Suprapubic skin (tissue), 3 donors: ENCODE measurements at regions not wholly inside any gene's neighbourhood (a gene's known extent, or its start where the extent isn't known, plus 50 kb on each side); places are given as distances from the start of the nearest gene placed in this dataset.

Source experiments
- CTCF ChIP-seq, 2 donors: fragments of 200-600 bp in 1 of 2; fragments of 450-650 bp in 1 of 2; sonication (generic) in 1 of 2; IDR thresholded peaks; one replicate each; pipeline ENCODE4 v1.5.1; 2016 to 2019; ENCODE audit warnings: antibody characterized with exemption in 2 of 2, mild to moderate bottlenecking in 1 of 2, moderate library complexity in 1 of 2
- POLR2AphosphoS5 ChIP-seq, 3 donors: sonication (generic); formaldehyde crosslinking; IDR thresholded peaks; one replicate each; pipeline ENCODE4 v1.6.1; 2017; ENCODE audit warnings: antibody characterized with exemption in 3 of 3

GRCh38 chr2:111519071-111519470 is 364.9 kb downstream of the ANAPC1 start:
- TF ChIP-seq CTCF (IDR thresholded peaks at IDR 0.05) (no peak), POLR2AphosphoS5 (IDR thresholded peaks at IDR 0.05) (no peak)
